Activated naive CD4-positive, alpha-beta T cell treated with anti-CD3 and anti-CD28 coated beads for 36 hours (primary cell): ENCODE measurements at regions not wholly inside any gene's neighbourhood (a gene's known extent, or its start where the extent isn't known, plus 50 kb on each side); places are given as distances from the start of the nearest gene placed in this dataset.

Source experiments
- CTCF ChIA-PET: fragments of 350-600 bp; sonication (Branson Sonifier 250); formaldehyde crosslinking; loops from one replicate; lab custom pipeline; 2021; ENCODE audit warnings: antibody characterized with exemption; lab: Charles Lee
- DNase-seq: peaks from one replicate; pipeline ENCODE4 v3.0.0-alpha.2; 2020
- H3K27ac Mint-ChIP-seq: one replicate; pipeline ENCODE4 v1.8.0; 2021; ENCODE audit warnings: mild to moderate bottlenecking, mixed read lengths
- H3K27me3 Mint-ChIP-seq: one replicate; pipeline ENCODE4 v1.8.0; 2021; ENCODE audit warnings: low read depth, mixed read lengths
- H3K36me3 Mint-ChIP-seq: one replicate; pipeline ENCODE4 v1.8.0; 2021; ENCODE audit warnings: low read depth, mixed read lengths
- H3K4me1 Mint-ChIP-seq: one replicate; pipeline ENCODE4 v1.8.0; 2021; ENCODE audit warnings: low read depth, mixed read lengths
- H3K4me3 Mint-ChIP-seq: one replicate; pipeline ENCODE4 v1.8.0; 2021; ENCODE audit warnings: mild to moderate bottlenecking, moderate library complexity, mixed read lengths
- H3K9me3 Mint-ChIP-seq: one replicate; pipeline ENCODE4 v1.8.0; 2021; ENCODE audit warnings: mixed read lengths
- intact Hi-C: fragments of 100-400 bp; cut with micrococcal nuclease; formaldehyde crosslinking; loops from one replicate; pipeline ENCODE4 v1.15.1; 2023

DNA sequence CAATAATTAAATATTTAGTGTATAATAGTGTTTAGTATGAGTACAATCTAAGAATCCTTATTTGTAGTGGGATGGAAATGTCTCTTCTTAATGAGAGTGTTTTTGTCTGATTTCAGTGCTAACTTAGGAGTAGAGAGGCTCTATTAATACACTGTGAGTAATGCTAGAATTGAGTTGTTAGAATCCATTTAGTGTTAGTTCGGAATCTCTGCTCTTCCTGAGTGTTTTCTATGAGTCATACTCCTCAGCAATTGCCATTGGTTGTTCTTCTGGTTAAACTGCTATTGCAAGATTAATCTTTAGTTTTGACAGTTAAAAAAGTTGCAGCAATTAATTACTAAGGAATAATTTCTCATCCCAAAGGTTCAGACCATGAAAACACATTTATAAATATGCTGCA lies 828.6 kb upstream of the POU3F3 start:
- Mint-ChIP-seq H3K27me3 (no peaks in the 10 kb centered on the region), H3K36me3 (no peaks in the 10 kb centered on the region), H3K4me1 (no peaks in the 10 kb centered on the region), H3K4me3 (no peak overlapping the region), H3K27ac (no peak overlapping the region), H3K9me3 (peaks cover 2% of the 10 kb centered on the region)
- no peak for DNase-seq
- intact Hi-C loops = no loop called here
- CTCF ChIA-PET = no interaction called here

DNA sequence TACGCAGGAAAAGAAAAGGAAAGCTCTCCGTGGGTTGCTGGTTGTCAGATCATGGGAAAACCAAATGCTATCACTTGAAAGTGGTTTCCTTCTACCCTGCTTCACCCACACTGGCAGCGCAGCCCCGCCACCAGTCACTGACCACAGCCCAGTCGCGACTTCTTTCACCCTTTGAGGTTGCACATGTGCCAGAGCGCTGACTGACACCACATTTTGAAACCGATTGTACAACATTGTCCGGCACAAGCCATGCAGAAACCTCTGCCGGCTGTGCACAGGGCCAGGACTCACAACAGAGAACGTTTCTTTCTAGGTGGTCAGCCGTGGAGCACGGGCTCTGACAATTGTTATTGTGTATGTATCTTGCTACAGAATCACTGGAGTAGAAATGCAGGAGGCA lies 827.2 kb upstream of the POU3F3 start:
- intact Hi-C loops = no loop called here
- Mint-ChIP-seq H3K4me1 (no peaks in the 10 kb centered on the region), H3K36me3 (no peaks in the 10 kb centered on the region), H3K9me3 (no peaks in the 10 kb centered on the region), H3K27me3 (no peaks in the 10 kb centered on the region), H3K4me3 (no peak overlapping the region), H3K27ac (no peak overlapping the region)
- CTCF ChIA-PET = no interaction called here
- no peak for DNase-seq

DNA sequence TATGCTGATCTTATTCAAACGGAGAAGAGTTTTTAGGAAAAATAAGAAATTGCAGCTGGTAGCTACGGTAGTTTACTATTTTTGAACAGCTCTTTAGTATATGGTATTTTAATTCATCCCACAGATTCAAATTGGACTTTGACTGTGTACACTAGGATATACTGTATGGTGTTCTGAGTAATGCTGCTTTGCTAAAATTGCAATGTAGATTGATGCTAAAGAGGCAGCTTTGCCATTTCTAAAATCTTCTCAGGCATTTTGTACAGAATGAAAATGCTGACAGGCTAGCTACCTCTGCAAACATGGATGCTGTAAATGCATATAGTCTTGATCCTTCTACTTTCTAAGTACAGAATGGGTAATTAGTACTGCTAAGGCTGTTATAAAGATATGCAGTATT lies 826.6 kb upstream of the POU3F3 start:
- CTCF ChIA-PET = no interaction called here
- intact Hi-C loops = no loop called here
- DNase-seq = no peak
- Mint-ChIP-seq H3K4me1 (no peaks in the 10 kb centered on the region), H3K9me3 (no peaks in the 10 kb centered on the region), H3K27me3 (no peaks in the 10 kb centered on the region), H3K36me3 (no peaks in the 10 kb centered on the region), H3K4me3 (no peak overlapping the region), H3K27ac (no peak overlapping the region)

DNA sequence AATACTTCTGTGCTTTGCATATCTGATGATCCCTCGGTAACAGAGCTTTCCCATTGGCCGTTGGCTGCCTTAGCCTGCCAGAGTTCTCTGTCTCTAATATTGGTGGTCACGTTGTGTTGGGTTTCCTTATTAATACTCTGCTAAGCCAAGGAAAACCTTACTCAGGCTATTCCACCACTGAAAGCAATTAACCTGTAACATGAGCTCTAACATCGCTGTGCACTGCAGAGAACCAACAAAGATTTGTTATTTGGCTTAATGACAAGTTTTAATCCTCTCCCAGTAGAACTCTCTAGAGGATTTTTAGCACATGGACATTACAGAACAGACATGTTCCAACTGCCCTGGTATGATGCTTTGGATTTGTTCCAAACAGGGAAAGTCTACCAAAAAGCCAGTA lies 825.9 kb upstream of the POU3F3 start:
- DNase-seq = no peak
- intact Hi-C loops = no loop called here
- H3K27me3 Mint-ChIP-seq = no peaks in the 10 kb centered on the region
- no peaks in the 10 kb centered on the region for H3K36me3 Mint-ChIP-seq
- no peaks in the 10 kb centered on the region for H3K4me1 Mint-ChIP-seq
- H3K9me3 Mint-ChIP-seq = no peaks in the 10 kb centered on the region
- CTCF ChIA-PET = no interaction called here
- no peak overlapping the region for H3K4me3 Mint-ChIP-seq
- H3K27ac Mint-ChIP-seq = no peak overlapping the region

DNA sequence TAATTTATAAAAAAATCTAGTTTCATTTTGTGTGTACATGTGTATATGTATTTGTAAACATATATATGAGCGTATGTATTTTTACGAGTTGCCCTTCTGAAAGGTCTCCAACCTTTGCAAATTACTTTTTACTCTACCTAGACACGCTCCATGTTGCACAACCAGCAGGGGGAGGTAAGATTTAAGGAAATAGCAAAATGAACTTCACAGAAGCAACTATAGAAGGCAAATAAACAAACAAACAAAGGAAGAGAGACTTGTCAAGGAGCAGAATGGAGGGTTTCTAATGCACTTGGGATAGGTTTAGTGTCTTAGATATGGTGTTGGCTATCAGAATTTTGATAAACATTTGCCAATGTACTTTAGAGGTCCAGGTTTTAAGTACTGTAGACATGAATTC lies 820.5 kb upstream of the POU3F3 start:
- Mint-ChIP-seq H3K9me3 (no peaks in the 10 kb centered on the region), H3K27ac (no peak overlapping the region), H3K27me3 (no peaks in the 10 kb centered on the region), H3K36me3 (no peaks in the 10 kb centered on the region), H3K4me3 (no peak overlapping the region), H3K4me1 (no peaks in the 10 kb centered on the region)
- CTCF ChIA-PET = no interaction called here
- no peak for DNase-seq
- intact Hi-C loops = loop anchor here (2.0 kb wide), 1 partner anchor 379 kb away; no protein-coding TSS in a partner anchor

DNA sequence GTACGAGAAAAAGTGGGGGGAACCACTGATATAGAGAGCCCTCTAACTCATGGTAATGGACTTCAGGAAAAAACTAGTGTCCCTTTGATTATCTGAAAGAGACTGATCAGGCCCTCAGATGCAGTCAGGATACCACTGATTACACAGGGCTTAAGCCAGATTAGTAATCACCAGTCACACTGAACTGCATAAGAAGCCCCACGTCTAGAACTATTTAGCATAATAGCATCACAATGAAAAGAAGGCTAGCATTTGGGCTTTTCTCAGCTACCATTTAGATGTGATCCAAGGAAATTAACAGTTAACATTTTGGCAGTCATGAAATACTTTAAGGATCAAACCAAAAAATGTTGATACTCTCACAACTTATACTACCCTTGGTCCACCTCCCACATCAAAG lies 813.1 kb upstream of the POU3F3 start:
- Mint-ChIP-seq H3K36me3 (no peaks in the 10 kb centered on the region), H3K4me1 (no peaks in the 10 kb centered on the region), H3K27ac (no peak overlapping the region), H3K4me3 (no peak overlapping the region), H3K27me3 (no peaks in the 10 kb centered on the region), H3K9me3 (no peaks in the 10 kb centered on the region)
- CTCF ChIA-PET = no interaction called here
- DNase-seq = no peak
- intact Hi-C loops = no loop called here

DNA sequence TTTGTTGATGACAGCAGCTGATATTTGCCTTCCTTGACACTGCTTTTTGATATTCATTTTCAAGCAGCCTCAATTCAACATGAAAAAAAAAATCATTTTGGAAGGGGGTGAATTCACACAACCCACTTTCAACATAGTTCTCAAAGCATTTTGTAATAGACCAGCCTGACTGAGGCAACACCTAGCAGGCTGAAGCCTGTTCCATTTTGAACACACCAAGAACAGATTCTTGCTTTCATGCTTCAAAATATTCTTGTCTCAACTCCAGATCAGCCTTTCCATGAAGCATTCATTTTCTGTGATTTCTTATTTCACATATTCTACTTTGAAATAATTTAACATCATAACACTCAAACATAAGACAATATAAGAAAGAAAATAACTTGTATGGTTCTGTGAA lies 812.6 kb upstream of the POU3F3 start:
- Mint-ChIP-seq H3K4me3 (no peak overlapping the region), H3K36me3 (no peaks in the 10 kb centered on the region), H3K27ac (no peak overlapping the region), H3K9me3 (no peaks in the 10 kb centered on the region), H3K27me3 (no peaks in the 10 kb centered on the region), H3K4me1 (no peaks in the 10 kb centered on the region)
- DNase-seq = no peak
- intact Hi-C loops = no loop called here
- CTCF ChIA-PET = no interaction called here

DNA sequence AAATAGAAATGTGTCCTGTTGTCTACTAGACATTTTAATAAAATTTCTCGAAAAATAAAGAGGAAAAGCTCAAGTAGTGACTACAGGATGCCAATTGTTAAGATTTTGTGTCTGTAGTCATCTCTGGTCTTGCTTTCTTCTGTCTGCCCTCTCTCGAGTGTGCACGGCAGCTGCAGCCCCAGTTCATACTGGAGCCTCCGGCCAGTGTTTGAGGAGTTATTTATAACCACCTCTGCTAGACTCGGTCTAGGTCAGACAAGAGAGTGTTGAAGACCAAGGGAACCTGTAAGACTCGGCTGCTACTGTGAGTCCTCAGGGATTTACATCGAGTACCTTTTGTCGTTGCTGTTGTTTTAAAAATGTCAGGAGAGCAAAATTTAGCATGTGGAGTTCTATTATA lies 810.1 kb upstream of the POU3F3 start:
- Mint-ChIP-seq H3K9me3 (no peaks in the 10 kb centered on the region), H3K27ac (no peak overlapping the region), H3K4me1 (no peaks in the 10 kb centered on the region), H3K4me3 (no peak overlapping the region), H3K27me3 (no peaks in the 10 kb centered on the region), H3K36me3 (no peaks in the 10 kb centered on the region)
- CTCF ChIA-PET = no interaction called here
- DNase-seq = no peak
- intact Hi-C loops = no loop called here

DNA sequence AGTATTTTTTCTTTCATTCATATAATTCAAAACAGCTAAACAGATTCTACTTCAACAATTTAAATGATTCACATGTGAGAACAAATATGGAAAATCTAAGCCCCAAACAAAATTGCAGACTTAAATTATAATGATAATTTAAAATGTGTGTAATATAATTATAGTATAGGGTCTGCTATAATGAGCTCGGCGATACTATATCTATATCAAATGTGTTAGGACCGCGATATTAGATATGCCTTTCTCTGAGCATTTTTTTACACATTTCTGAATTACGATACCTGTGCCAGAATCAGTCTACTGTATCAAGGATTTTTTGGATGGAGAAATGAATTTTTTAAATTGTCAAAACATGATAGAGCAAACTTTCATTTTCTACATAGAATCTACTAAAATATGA lies 808.8 kb upstream of the POU3F3 start:
- no peaks in the 10 kb centered on the region for H3K4me1 Mint-ChIP-seq
- no peaks in the 10 kb centered on the region for H3K36me3 Mint-ChIP-seq
- H3K27ac Mint-ChIP-seq = no peak overlapping the region
- H3K4me3 Mint-ChIP-seq = no peak overlapping the region
- no peaks in the 10 kb centered on the region for H3K9me3 Mint-ChIP-seq
- DNase-seq = no peak
- H3K27me3 Mint-ChIP-seq = no peaks in the 10 kb centered on the region
- CTCF ChIA-PET = no interaction called here
- intact Hi-C loops = no loop called here

DNA sequence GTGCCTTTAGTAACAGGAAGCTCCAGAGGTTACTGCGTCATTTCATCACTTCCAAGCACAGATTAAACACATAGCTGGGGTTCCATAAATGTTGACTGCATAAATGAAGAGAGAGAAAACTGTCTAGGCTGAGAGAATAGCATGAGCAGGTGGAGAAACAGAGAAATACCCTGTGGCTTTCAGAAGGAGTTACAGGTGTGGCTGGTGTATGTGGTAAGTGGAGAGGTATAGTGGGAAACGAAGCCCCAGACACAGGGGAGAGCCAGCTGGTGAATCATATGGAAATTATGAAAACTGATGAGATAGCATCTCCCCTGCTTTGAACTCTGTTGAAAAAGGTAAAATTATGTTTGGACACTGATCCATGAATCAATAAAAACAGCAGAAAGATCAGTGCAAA lies 807.4 kb upstream of the POU3F3 start:
- intact Hi-C loops = no loop called here
- H3K27me3 Mint-ChIP-seq = no peaks in the 10 kb centered on the region
- no peaks in the 10 kb centered on the region for H3K4me1 Mint-ChIP-seq
- H3K36me3 Mint-ChIP-seq = no peaks in the 10 kb centered on the region
- no peaks in the 10 kb centered on the region for H3K9me3 Mint-ChIP-seq
- no peak overlapping the region for H3K27ac Mint-ChIP-seq
- CTCF ChIA-PET = no interaction called here
- DNase-seq = no peak
- no peak overlapping the region for H3K4me3 Mint-ChIP-seq

DNA sequence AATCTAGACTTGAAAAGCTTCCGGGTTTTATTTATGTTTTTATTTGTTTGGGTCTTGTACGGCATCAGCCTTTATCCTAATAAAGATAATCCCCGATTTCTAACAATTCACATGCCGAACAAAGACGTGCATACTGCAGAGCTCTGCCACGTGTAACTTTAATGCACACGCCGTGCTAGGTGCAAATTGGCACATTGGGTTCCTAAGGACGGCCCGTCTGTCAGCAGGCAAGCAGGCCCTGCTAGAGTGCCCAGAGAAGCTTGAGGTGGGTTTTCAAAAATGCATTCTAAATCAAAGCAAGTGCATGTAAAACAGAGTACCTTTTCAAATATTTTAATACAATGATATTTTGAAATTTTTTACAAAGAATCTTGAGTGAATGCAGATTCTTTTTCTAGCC lies 806.4 kb upstream of the POU3F3 start:
- DNase-seq = no peak
- H3K4me3 Mint-ChIP-seq = no peak overlapping the region
- H3K9me3 Mint-ChIP-seq = no peaks in the 10 kb centered on the region
- H3K36me3 Mint-ChIP-seq = no peaks in the 10 kb centered on the region
- no peaks in the 10 kb centered on the region for H3K4me1 Mint-ChIP-seq
- intact Hi-C loops = no loop called here
- CTCF ChIA-PET = no interaction called here
- no peaks in the 10 kb centered on the region for H3K27me3 Mint-ChIP-seq
- H3K27ac Mint-ChIP-seq = no peak overlapping the region

DNA sequence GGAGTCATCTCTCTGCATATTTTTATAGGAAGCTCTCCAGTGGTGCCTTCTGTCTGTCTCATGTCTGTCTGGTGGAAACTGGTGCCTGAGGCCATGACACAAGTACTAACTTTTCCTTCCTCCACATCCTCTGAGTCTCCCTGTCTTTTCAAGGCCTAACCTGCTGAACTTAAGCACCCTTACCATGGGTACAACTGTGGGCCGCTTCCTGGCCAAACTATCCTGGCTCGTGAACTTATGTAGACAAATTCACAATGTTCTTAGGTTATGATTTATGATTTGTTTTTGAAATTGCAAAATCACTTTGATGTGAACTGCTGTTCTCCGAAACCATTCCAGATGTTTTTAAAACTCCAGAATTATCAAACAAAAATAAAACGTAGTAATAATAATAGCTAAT lies 804.5 kb upstream of the POU3F3 start:
- Mint-ChIP-seq H3K4me1 (no peaks in the 10 kb centered on the region), H3K36me3 (no peaks in the 10 kb centered on the region), H3K9me3 (no peaks in the 10 kb centered on the region), H3K4me3 (no peak overlapping the region), H3K27me3 (no peaks in the 10 kb centered on the region), H3K27ac (no peak overlapping the region)
- CTCF ChIA-PET = no interaction called here
- intact Hi-C loops = no loop called here
- no peak for DNase-seq

DNA sequence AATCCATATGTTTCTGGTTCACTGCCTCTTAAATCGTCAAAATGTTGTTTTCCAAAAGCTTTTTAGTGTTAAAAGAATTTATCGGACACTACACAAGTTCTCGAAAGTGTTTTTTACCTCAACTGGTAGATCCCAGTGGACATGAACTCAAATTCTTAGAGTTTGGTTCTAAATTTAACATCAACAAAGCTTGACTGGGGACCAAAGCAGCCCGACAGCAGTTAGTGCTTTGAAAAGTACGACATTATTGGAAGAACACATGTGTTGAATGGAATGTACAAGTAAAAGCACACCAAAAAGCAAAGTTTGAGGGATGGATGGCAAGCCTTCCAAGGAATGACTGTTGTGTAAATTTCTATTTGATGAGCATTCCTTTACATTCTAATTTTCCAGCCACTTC lies 803.9 kb upstream of the POU3F3 start:
- Mint-ChIP-seq H3K4me1 (no peaks in the 10 kb centered on the region), H3K27me3 (no peaks in the 10 kb centered on the region), H3K27ac (no peak overlapping the region), H3K4me3 (no peak overlapping the region), H3K9me3 (no peaks in the 10 kb centered on the region), H3K36me3 (no peaks in the 10 kb centered on the region)
- intact Hi-C loops = no loop called here
- DNase-seq = no peak
- CTCF ChIA-PET = no interaction called here

DNA sequence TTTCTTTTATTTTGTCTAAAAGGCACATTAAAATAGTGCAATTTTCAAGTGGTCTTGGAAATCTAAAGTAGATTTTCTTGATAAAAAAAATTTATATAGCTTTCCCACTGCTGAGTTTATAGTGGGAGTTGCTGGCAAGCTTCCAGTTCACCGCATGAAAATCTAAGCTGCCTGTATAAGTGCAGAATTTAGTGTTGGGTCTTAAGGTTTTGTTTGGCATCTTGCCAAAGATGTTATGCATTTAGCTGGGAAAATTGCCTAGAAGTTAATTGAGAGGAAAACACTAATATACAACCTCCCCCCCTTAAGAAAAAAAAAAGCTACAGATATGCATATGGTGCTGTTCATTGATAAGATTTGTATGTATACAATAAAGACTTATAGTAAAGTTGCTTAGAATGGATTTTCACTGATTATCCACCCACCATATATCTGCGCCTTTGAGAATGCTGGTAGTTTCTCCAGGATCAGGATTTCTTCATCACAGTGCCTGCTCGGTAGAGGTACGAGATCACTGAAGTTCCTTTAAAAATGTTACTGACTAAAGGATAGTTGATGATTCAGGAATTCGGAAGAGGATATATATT lies 803.2 kb upstream of the POU3F3 start:
- CTCF ChIA-PET = no interaction called here
- H3K4me1 Mint-ChIP-seq = no peaks in the 10 kb centered on the region
- H3K4me3 Mint-ChIP-seq = no peak overlapping the region
- H3K27me3 Mint-ChIP-seq = no peaks in the 10 kb centered on the region
- H3K9me3 Mint-ChIP-seq = no peaks in the 10 kb centered on the region
- intact Hi-C loops = no loop called here
- DNase-seq = no peak
- H3K27ac Mint-ChIP-seq = no peak overlapping the region
- no peaks in the 10 kb centered on the region for H3K36me3 Mint-ChIP-seq
